ENCODE measurements at regions not wholly inside any gene's neighbourhood (a gene's known extent, or its start where the extent isn't known, plus 50 kb on each side); places are given as distances from the start of the nearest gene placed in this dataset.

GRCh38 chr5:165526357-165526756 lies 2020.9 kb downstream of the MAT2B start:
- Histone ChIP-seq H3K27me3 (no peaks in the 10 kb centered on the region), H3K27ac (no peak overlapping the region), H3K36me3 (replicated peaks in 1 of 2; ENCODE audit: insufficient read depth in 1 of 2, low read depth in 2 of 2) (no peaks in the 10 kb centered on the region), H3K9me3 (peaks cover 0 to 5% (median 0%) of the 10 kb centered on the region in 3 donors), H3K4me3 (no peak overlapping the region), H3K4me1 (no peaks in the 10 kb centered on the region)
- no peak for TF ChIP-seq CTCF (IDR thresholded peaks at IDR 0.05)
- no peak for TF ChIP-seq POLR2A (IDR thresholded peaks at IDR 0.05)
- intact Hi-C loops (cut with DNase I): no loop called here
- 47 to 64% methylated on average over 3 of the region's 3 CpGs for WGBS, 2 donors
- DNase-seq (no peak), ATAC-seq (no peak)

DNA sequence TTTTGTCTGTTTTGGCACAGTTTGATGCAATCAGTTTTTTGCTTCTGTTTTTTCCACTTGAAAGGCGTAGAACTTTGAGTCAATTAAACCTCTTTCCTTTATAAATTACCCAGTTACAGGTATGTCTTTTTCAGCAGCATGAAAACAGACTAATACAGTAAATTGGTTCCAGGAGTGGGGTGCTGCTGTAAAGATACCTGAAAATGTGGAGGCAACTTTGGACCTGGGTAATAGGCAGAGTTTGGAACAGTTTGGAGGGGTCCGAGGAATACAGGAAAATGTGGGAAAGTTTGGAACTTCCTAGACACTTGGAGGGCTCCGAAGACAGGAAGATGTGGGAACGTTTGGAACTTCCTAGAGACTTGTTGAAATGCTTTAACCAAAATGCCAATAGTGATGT lies 2022.2 kb downstream of the MAT2B start:
- ATAC-seq (no peak), DNase-seq (no peak)
- Histone ChIP-seq H3K4me1 (no peaks in the 10 kb centered on the region), H3K4me3 (no peak overlapping the region), H3K27ac (no peak overlapping the region), H3K27me3 (no peaks in the 10 kb centered on the region), H3K36me3 (replicated peaks in 1 of 2; ENCODE audit: insufficient read depth in 1 of 2, low read depth in 2 of 2) (no peaks in the 10 kb centered on the region), H3K9me3 (peaks cover 0 to 5% (median 0%) of the 10 kb centered on the region in 3 donors)
- intact Hi-C loops (cut with DNase I): no loop called here
- 45 to 63% methylated on average over 4 of the region's 4 CpGs for WGBS, 2 donors
- TF ChIP-seq POLR2A (IDR thresholded peaks at IDR 0.05): no peak
- no peak for TF ChIP-seq CTCF (IDR thresholded peaks at IDR 0.05)

- DNase-seq (no peak), ATAC-seq (no peak)
- Histone ChIP-seq H3K9me3 (no peaks in the 10 kb centered on the region), H3K36me3 (replicated peaks in 1 of 2; ENCODE audit: insufficient read depth in 1 of 2, low read depth in 2 of 2) (no peaks in the 10 kb centered on the region), H3K4me1 (no peaks in the 10 kb centered on the region), H3K27ac (no peak overlapping the region), H3K4me3 (no peak overlapping the region), H3K27me3 (no peaks in the 10 kb centered on the region)
- TF ChIP-seq POLR2A (IDR thresholded peaks at IDR 0.05) (no peak), CTCF (IDR thresholded peaks at IDR 0.05) (no peak)
- intact Hi-C loops (cut with DNase I): no loop called here
Measured at GRCh38 chr5:165538065-165538464, 2032.6 kb downstream of the MAT2B start.

DNA sequence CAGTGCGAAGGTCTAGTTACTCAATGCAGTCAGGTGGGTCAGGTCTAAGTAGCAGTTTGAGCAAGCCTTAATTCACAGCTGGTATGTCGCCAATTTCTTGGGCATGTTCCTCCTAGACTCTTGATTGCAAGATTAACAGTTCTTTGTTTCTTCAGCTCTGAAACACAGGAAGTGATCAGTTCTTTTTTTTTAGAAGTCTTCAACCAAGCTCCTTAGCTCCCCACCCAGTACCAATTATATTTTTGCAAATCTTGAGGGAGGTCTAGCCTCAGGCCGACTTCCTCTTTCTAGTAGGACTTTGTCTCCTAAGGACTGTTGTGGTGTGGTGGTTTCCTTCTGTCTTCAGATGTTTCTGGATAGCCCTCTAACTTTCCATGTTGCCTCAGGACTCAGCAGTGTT lies 2054.2 kb downstream of the MAT2B start:
- no peak for ATAC-seq
- H3K4me1 ChIP-seq: no peaks in the 10 kb centered on the region
- H3K27ac ChIP-seq: no peak overlapping the region
- peaks cover 0 to 2% (median 0%) of the 10 kb centered on the region in 3 donors for H3K9me3 ChIP-seq
- intact Hi-C loops (cut with DNase I): no loop called here
- TF ChIP-seq POLR2A (IDR thresholded peaks at IDR 0.05): no peak
- no peak for TF ChIP-seq CTCF (IDR thresholded peaks at IDR 0.05)
- H3K27me3 ChIP-seq: no peaks in the 10 kb centered on the region
- no peaks in the 10 kb centered on the region for H3K36me3 ChIP-seq (replicated peaks in 1 of 2; ENCODE audit: insufficient read depth in 1 of 2, low read depth in 2 of 2)
- DNase-seq: peak in 1 of 4 donors; percentile 6
- H3K4me3 ChIP-seq: no peak overlapping the region
- WGBS, 2 donors: 55 to 70% methylated on average over 3 of the region's 3 CpGs

- DNase-seq (no peak), ATAC-seq (no peak)
- Histone ChIP-seq H3K36me3 (replicated peaks in 1 of 2; ENCODE audit: insufficient read depth in 1 of 2, low read depth in 2 of 2) (no peaks in the 10 kb centered on the region), H3K27ac (no peak overlapping the region), H3K4me1 (no peaks in the 10 kb centered on the region), H3K4me3 (no peak overlapping the region), H3K27me3 (no peaks in the 10 kb centered on the region), H3K9me3 (peaks cover 0 to 2% (median 0%) of the 10 kb centered on the region in 3 donors)
- TF ChIP-seq CTCF (IDR thresholded peaks at IDR 0.05) (no peak), POLR2A (IDR thresholded peaks at IDR 0.05) (no peak)
- intact Hi-C loops (cut with DNase I): no loop called here
- WGBS, 2 donors: 38 to 58% methylated on average over 1 of the region's 1 CpG
Measured at GRCh38 chr5:165560648-165561047, 2055.2 kb downstream of the MAT2B start.
